Suppressor macrophage treated with lipopolysaccharide for 1 hour (primary cell): ENCODE measurements at regions not wholly inside any gene's neighbourhood (a gene's known extent, or its start where the extent isn't known, plus 50 kb on each side); places are given as distances from the start of the nearest gene placed in this dataset.
"Not testable (repeated sequence)": the region's sequence is repeated elsewhere in the genome, so short reads cannot be mapped to it uniquely, and the experiment has no call there.

Experiments
- DNase-seq, 3 donors: peaks; one replicate each; pipeline ENCODE4 v3.0.0-alpha.2; 2020 to 2022

DNA sequence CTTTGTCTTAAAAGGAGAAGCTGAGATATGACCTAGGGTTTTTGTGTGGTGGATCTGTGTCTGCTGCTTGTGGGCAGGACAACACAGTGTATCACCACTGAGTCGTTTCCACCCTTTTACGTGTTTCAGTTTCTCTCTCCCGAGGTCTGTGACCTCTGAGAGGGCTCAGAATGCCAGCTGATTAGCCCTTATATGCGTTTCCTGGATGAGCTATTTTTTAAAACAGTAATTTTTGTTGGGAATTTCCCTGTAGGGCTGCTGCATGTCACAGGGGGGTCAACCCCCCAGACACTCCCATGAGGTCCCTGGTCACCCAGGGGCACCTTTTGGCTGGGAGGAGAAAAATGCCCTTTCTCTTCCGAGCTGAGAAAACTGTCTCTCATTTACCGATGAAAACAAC is 170.4 kb upstream of the CASK start:
- DNase-seq, result peak; percentile 5 to 34 (median 7)

DNA sequence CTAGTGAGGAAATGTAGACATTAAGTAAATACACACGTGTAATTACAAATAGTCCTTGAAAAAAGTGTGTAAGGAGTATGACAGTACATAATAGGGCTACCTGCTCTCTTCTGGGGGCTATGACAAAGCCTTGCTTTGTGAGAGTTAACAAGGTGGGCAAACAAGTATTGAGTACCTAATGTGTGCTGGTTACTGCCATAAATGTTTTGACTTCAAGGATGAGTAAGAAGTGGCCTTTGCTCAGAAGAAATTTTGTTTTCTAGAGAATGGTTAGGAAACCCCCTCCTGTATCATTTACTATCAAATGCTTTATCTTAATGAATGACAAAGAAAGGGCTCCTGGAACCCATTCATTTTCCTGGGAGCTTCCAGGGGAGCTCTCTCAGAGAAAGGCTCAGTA is 167.0 kb upstream of the CASK start:
- no peak for DNase-seq

DNA sequence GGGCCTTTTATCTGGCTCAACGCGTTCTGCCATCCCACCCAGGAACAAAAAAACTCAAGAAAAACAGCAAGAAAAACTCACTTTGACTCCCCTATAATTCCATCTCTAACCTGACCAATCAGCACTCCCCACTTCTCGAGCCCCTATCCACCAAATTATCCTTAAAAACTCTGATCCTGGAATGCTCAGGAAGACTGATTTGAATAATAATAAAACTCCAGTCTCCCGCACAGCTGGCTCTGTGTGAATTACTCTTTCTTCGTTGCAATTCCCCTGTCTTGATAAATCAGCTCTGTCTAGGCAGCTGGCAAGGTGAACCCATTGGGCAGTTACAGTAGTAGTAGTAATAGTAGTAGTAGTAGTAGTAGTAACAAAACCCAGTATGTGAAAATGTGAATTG is 165.7 kb upstream of the CASK start:
- DNase-seq, result no peak

DNA sequence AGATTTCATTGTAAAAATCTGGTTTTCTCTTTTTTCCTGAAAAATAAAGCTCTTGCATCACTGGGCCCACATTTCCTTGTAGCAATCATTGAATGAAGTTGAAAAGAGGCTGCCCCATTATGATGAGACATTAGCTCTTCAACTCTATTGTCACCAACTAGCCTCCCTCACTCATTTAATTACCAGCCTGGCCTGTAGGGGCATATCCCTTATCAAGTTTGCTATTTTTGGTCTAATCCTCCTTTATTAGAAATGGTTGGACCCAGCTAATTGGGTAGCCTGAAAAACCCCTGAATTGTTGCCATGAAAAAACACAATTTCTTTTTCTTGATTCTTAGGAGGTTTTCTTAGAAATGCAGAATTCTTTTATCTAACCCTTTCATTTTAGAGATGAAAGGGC is 164.6 kb upstream of the CASK start:
- no peak for DNase-seq

DNA sequence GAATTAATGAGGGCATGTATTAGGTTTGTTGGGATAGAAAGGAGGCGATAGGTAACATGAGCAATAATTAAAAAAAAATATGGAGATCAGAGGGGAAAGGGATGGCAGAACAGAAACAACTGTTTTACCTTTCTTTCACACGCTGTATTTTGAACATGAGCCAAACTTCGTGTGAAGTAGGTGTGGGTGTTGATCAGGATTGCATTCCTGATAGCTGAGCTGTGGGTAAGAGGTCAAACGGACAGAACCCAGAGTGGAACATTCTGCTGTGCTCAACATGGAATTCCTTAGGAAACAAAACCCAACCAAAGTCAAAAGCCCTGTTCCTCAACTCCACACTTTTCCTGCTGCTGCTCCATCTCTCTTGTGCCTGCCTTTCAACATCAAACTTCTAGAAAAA is 162.5 kb upstream of the CASK start:
- DNase-seq, result no peak

DNA sequence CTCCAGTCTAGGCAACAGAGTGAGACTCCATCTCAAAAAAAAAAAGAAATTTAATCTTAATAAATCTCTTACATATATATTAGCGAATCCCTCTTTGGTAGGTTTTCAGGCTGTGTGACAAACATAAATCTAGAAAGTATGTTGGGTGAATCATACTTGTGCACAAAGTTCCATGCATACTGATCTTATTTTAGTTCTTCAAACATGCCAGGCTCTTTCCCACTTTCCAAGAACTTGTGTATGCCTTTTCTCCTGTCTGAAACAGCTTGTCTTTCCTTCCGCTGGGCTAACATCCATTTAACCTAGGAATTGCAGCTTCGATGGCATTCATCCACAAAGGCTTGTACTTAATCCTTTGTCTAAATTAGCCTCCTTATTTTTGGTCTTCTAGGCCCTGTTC is 156.6 kb upstream of the CASK start:
- no peak for DNase-seq

DNA sequence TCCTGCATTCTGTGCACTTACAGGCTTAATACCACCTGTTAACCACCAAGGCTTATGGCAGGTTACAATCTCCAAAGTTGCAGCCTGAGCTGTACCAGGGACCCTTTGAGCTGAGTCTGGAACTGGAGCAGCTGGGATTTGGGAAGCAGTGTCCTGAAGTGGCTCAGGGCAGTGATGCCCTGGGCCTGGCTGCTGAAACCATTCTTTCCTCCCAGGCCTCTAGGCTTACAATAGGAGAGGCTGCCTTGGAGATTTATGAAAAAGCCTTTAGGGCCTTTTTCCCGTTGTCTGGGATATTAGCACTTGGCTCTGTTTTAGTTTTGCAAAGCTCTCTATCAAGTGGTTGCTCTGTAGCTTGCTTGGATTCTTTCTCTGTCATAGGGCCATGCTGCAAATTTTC is 154.3 kb upstream of the CASK start:
- no peak for DNase-seq

DNA sequence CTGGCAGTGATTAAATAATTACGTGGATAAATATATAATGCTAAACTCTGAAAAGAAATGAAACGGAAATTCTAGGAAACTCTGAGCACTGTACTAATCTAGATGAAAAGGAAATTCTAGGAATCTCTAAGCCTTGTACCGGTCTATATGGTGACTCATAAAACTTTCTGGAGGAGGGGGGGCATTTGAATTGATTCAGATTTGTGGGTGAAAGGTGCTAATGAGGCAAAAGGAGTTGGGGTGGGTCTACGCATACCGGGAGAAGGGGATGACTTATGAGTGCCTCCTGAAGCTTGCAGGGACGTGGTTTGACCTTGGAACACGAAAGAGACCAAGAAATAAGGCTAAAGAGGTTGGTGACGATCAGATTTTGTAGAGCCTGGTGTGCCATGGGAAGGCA is 151.7 kb upstream of the CASK start:
- DNase-seq, result no peak

DNA sequence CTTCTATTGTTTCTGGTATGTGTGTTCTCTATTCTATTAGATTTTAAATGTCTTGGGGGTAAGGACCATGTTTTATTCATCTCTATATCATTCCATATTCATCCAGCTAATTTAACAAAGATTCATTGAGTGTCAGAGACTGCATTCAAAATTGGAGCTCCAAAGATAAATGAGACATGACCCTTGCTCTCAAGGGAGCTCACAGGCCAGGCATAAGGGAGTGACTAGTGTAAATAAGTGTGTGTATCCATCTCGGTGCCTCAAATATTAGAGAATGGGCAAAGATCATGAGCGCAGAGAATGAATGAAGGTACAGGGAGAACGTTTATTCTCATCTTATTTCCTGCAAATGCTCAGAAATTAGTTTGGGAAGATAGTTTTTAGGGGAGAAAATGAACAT is 150.1 kb upstream of the CASK start:
- DNase-seq, result no peak

DNA sequence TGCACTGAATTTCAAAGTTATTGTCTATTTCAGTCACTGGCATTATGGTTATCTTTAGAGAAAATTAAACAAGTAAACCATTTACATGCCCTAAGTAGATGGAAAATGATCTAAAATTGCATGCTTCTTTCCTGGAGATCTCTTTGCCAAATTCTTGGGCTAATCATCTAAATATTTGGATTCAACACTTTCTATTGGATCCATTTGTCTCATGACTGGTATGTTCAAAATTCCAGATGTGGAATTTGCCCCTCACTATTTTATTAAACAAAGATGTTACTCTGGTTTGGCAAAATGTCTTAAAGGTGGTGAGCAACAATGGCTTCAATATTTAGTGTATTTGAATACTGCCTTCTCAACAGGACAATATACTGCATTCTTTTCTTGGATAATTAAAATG is 147.5 kb upstream of the CASK start:
- DNase-seq, result no peak

DNA sequence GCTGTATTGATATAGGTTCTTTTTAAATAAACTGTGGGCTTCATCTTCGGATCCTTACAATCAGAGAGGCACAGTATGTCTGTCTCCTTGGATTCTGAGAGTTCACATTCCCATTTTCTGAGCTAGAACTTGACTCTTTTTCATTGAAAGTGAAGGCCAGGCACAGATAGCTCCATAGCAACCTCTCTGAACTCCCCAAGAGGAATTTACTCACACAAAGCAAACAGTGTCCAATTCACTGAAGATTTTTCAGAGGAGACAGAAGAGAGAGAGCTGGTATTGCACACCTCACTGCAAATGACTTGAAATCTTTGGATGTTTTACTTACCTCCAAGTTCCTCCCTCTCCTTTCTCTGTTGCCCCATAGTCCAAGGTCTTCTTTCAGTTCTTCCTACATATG is 130.9 kb upstream of the CASK start:
- DNase-seq, result no peak

DNA sequence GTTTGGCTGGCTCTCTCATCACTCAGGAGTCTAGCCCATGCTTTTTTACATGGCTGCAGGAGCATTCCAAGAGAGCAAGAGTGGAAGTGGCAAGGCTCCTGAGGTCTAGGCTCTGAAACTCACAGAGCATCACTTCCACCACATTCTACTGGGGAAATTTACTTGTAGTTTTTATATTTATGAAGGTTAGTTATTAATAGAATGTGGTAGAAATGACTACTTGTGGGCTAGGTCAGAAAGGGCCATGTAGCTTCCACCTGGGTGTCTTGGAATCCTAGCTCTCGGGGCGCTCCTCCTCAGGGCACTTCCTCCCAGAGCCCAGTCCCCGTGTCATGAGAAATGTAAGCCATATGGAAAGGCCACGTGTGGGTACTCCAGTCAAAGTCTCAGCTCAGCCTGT is 127.0 kb upstream of the CASK start:
- DNase-seq, result no peak

DNA sequence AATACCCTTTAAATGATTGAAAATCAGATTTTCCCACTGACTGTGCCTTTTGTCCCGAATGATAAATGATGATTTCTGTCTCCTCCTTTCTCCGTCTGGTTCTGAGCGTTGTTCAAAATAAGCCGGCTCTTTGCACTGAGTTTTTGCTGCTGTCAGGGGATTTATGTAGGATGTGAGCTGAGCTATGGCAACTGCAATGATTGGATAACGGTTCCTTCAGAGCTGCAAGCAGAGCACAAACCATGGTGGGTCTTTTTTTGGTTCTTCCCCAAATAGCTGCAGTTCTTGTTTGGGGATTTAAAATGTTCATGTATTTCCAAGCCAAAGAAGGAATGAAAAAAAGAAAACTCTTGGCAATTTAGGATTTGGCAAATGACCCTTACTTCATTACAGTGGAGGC is 124.5 kb upstream of the CASK start:
- no peak for DNase-seq

DNA sequence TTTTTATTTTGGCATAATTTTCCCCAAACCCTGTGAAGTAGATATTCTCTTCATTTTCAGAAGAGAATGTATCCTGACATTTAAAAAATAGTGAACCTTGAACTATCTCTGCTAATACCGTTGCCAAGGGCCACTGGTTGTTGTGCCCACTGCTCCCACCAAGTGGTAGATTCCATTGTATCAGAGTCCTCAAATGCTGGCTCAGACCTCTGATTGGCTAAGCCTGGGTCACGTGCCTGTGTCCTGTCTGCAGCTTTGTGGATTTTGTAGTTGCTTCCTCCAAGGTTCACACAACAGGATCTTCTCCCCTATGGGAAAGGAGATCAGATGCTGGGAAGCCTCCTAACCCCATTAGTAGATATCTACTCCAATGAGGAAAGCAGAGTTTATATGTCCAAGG is 104.8 kb upstream of the CASK start:
- DNase-seq, result no peak

DNA sequence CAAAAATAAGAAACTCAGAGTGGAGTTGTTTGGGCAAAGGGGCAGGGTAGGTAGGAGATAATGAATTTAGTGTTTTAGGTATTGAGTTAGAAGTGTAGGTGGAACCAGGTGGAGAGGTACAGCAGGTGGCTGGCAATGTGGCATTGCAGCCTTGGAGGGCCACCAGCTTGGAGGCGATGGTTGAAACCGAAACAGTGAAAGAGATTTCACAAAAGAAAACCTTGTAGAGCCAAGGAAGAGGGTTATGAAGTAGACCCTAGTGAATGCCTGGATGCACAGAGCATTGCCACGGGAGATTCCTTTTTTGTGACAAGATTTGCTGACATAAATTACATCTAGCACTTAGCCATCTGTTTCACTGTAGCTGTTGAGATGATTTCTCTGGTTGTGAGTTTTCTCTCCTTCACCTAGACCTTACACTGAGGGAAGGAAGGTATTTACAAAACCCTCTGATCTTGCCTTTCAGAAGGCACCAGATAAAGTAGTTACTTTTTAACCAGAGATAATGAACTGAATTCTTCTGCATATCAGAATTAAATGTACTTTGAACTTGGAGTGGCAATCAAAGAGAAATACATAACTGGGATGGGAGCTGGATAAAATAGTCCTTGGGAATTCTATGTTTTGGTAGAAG is 104.1 kb upstream of the CASK start:
- DNase-seq, result no peak

DNA sequence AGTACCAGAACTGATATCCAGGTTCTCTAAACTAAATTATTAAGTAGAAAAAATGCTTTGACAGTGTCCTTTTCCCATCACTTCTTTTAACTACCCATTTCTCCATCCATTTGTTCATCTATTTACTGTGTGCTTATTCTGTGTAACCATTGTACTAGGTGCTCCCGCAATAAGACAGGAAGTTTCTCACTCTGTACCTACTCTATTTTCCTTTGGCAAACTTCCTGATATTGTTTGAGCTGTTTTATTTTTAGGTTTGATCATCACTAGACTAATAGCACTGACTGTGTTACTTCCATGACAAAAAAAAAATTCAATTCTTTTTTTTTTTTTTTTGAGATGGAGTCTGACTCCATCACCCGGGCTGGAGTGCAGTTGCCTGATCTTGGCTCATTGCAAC is 102.5 kb upstream of the CASK start:
- DNase-seq, result no peak

DNA sequence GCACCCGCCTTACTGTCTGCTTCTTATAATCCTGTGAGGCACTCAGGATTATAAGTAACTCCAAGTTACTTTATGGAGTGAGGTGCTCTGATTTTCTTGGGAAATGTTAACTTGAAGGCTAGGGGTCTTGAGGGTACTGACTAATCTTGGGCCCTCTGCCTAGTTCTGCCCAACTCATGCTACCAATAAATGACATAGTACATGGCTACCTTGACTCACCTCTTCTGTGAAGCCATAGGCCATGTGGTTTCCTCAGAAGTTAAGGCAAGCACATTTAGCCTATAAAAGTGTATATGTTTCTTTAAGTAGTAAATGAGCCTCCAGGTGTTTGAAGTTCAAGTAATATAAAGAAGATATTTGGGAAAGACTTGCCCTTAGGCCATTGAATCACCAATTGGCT is 99.8 kb upstream of the CASK start:
- no peak for DNase-seq

DNA sequence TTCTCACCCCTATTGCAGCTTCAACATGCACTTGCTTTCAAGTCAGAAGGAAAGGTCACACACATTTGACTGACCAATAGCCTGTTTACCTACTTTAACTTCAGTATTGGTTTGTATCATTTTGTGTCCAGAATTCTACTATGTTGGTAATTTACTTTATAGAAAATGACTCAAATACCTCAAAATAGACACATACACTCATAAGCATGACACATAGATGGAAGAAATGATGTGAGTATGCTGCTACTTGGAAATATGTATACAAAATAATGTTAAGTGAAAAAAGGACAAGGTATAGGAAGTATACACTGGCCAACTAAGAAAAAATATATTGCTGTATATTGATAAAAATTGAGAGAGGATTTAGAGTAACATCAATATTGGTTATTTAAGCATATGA is 98.8 kb upstream of the CASK start:
- DNase-seq, result no peak

DNA sequence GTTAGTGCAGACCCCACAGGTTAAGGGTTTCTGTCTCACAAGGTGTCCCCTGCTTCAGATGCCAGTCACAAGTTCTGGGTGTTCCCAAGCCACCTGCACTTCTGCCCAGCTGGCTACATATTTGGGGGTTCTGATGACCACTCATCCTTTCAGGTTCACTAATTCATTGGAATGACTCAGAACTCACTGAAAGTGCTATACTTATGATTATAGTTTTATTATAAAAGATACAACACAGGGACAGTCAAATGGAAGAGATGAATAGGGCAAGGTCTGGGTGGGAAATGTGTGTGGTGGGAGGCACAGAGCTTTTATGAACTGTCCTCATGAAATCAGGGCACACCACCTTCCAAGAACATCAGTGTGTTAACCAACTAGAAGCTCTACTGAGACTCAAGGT is 97.7 kb upstream of the CASK start:
- DNase-seq, result no peak

DNA sequence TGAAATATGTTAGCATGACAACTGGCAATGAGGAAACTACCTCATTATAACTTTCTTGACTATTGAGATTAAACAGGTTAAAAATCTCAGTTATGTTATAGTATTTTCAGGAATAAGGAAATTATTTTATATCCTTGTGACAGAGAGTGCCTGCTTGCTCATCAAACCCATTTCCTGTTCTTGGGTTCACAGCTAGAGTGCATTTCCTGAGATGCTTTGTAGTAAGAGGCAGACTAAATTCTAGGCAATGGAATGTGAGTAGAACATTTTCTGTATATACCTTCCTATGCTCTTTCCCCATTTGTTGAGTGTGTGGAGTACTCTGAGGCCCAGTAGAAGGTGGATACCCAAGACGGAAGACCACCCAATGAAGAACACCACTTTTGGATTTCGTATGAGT is 96.9 kb upstream of the CASK start:
- no peak for DNase-seq

DNA sequence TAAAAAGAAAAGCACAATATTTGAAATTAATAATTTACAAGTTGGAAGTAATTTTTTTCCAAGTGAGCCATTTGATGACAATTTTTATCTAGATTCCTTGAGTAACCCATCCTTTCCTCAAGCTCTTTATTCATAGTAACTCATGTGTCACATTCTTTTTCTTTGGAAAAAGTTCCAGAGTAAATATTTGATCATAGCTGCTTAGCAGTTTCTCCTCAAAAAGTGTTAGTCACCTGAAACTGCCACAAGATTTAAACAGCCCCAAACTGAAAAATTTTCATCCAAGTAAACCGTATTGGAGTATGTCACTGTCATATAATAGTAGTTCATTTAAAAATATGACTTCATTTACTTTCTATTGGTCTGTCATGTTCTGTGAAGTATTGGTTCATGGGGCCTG is 94.6 kb upstream of the CASK start:
- no peak for DNase-seq

DNA sequence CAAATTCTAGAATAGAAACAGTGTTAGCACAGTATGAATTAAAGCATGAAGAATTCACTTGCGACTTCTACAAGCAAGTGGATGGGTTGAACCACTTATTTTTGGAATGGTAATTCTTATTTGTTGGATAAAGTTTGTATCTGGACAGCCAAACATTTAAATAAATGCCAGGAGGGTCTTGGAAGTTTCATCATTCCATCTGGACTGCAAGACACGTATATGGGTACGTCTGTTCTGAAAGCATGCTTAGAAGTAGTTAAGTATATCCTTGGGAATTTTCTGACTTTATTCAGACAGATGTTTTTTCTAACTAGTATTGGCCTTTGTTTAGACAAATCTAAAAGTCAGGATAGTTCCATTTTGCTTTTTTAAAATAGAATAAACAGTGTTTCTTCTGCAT is 77.5 kb upstream of the CASK start:
- no peak for DNase-seq

DNA sequence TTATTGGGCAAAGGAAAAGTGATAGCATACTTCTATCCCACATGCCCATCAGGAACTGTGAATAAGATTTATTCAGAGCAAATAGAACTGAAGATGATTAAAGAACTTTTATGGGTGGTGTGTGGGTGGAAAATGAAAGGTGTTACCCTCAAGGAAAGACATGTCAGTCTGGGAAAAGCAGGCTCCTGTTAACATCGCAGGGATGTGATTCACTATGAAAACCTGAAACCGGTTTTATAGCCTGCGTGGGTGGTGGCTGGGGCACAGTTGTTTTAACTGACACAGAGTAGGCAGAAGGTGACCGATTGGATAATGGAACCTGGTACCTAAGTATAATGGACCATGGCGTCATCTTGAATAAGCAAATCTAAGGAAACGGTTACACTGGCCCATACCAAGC is 61.3 kb upstream of the CASK start:
- DNase-seq, result no peak

DNA sequence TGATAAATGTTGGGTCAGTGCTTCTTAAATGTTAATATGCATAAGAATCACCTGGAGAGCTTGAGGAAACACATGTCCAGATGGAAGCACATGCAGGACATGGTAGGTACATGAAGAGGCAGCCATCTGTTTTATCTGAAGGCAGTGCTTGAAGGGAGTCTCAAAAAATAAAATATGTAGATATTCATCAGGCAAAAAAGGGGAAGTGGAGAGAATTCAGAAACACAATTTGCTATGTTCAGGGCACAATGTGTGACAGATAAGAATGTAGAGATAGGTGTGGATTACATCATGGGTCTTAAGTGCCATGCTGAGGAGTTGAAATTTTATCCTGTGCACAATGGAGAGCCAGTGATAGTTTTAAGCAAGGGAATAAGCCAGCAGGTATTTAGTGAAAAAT is 59.6 kb upstream of the CASK start:
- DNase-seq, result no peak

DNA sequence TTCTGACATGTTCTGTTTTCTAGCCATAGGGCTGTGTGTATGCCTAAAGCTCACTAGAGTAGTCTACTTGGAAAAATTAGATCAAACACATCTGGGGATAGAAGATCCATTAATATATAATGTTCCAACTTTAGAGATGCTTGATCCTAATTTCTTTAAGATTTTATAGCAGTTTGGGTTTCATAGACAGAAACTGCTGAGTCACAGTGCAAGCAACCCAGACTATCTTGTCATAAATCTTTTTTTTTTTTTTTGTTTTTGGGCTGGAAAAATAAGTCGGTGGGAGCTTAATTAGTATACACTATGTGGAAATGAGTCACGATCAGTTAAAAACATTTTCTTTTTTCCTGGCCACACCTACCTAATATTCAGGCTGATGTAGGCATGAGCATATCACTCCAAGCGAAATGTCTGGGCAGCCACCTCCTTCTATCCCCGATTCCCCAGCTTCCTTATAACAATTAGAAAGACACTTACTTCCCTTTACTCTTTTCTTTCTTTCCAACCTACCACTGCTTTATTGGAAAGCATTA is 58.2 kb upstream of the CASK start:
- no peak for DNase-seq

DNA sequence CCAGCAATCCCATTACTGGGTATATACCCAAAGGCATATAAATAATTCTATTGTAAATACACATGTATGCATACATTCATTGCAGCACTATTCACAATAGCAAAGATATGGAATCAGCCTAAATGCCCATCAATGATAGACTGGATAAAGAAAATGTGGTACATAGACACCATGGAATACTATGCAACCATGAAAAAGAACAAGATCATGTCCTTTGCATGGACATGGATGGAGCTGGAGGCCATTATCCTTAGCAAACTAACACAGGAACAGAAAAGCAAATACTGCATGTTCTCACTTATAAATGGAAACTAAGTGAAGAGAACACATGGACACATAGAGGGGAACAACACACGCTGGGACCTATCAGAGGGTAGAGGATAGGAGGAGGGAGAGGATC is 51.3 kb upstream of the CASK start:
- DNase-seq, result not testable (repeated sequence)
